BJ (cell line): ENCODE measurements at regions not wholly inside any gene's neighbourhood (a gene's known extent, or its start where the extent isn't known, plus 50 kb on each side); places are given as distances from the start of the nearest gene placed in this dataset.
"Not testable (repeated sequence)": the region's sequence is repeated elsewhere in the genome, so short reads cannot be mapped to it uniquely, and the experiment has no call there.

Experiments
- CTCF ChIA-PET: fragments of 350-600 bp; formaldehyde crosslinking; extraction: SDS; loops from one replicate; lab custom pipeline; 2021; ENCODE audit warnings: antibody characterized with exemption, inconsistent platforms; lab: Yijun Ruan, JAX
- POLR2A ChIA-PET: fragments of 300-600 bp; sonication (Branson Sonifier 250); formaldehyde crosslinking; extraction: SDS; loops from one replicate; lab custom pipeline; 2021; ENCODE audit warnings: antibody characterized with exemption; lab: Charles Lee
- DNase-seq: peaks from one replicate; pipeline ENCODE4 v3.0.0-alpha.2; 2011; ENCODE audit warnings: low read depth
- H3K27me3 ChIP-seq: 2 replicates; pipeline ENCODE4 v1.6.0; 2011; ENCODE audit warnings: low read length; ENCODE audit not compliant: control insufficient read depth, insufficient read depth
- H3K36me3 ChIP-seq: 2 replicates; pipeline ENCODE4 v1.5.1; 2011; ENCODE audit warnings: low read length; ENCODE audit not compliant: control insufficient read depth, insufficient read depth
- H3K4me3 ChIP-seq: 2 replicates; pipeline ENCODE4 v1.5.1; 2011; ENCODE audit warnings: low read depth, mild to moderate bottlenecking, control low read depth, low read length
- TF ChIP-seq, protein P1 (sequence below): IDR thresholded peaks from 2 replicates; pipeline ENCODE4 v1.5.1; 2011; ENCODE audit warnings: low read depth, mild to moderate bottlenecking, control low read depth, inconsistent platforms, low read length, moderate library complexity; ENCODE audit not compliant: insufficient read depth

DNA sequence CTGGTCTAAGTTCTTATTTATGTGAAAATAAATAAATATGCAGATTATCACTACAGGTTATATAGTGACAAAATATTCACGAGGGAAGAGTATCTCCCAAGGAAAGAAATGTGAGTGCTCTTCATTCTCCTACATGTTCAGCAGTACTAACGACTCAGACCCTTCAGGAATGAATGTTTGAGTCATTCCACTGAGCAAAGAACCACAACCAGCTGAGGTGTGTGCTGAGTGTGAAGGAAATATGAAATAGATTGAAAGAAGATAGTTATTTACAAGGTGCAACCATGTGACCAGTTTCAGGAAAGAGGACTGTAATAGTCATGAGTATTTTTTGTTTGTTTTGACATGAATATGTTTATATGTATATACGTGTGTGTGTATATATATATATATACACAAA, 228.7 kb downstream of the TUSC1 start:
- DNase-seq = no peak
- Histone ChIP-seq H3K4me3 (no peak overlapping the region), H3K27me3 (no peaks in the 10 kb centered on the region), H3K36me3 (no peaks in the 10 kb centered on the region)
- ChIA-PET POLR2A (no interaction called here), CTCF (no interaction called here)
- TF ChIP-seq, protein P1, sequence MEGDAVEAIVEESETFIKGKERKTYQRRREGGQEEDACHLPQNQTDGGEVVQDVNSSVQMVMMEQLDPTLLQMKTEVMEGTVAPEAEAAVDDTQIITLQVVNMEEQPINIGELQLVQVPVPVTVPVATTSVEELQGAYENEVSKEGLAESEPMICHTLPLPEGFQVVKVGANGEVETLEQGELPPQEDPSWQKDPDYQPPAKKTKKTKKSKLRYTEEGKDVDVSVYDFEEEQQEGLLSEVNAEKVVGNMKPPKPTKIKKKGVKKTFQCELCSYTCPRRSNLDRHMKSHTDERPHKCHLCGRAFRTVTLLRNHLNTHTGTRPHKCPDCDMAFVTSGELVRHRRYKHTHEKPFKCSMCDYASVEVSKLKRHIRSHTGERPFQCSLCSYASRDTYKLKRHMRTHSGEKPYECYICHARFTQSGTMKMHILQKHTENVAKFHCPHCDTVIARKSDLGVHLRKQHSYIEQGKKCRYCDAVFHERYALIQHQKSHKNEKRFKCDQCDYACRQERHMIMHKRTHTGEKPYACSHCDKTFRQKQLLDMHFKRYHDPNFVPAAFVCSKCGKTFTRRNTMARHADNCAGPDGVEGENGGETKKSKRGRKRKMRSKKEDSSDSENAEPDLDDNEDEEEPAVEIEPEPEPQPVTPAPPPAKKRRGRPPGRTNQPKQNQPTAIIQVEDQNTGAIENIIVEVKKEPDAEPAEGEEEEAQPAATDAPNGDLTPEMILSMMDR = no peak

DNA sequence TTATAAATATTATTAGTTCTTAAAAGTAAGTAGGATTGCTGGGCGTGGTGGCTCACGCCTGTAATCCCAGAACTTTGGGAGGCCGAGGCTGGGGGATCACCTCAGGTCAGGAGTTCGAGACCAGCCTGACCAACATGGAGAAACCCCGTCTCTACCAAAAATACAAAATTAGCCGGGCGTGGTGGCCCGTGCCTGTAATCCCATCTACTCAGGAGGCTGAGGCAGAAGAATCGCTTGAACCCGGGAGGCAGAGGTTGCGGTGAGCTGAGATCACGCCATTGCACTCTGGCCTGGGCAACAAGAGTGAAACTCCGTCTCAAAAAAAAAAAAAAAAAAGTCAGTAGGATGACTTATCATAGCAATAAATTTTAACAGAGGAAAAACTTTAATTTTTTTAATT, 232.5 kb downstream of the TUSC1 start:
- not testable (repeated sequence) for DNase-seq, H3K27me3 ChIP-seq

DNA sequence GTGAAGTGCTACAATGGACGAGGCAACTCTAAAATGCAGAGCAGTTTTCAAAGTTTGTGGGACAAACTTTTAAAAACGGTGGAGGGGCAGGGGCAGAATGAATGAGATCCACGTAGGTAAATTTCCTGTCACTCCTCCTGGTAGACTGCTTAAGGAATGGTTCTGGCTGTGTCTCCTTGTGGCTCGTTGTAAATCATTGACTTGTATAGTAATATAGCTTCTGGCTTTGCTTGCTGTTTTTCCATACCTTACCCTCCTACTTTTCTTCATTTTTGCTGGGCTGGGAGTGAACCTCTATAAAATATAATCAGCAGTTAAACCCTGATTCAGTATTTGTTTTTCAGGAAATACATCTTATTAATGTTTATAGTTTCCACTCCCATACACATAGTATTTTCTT, 235.7 kb downstream of the TUSC1 start:
- Histone ChIP-seq H3K27me3 (no peaks in the 10 kb centered on the region), H3K4me3 (no peak overlapping the region), H3K36me3 (no peaks in the 10 kb centered on the region)
- ChIA-PET CTCF (no interaction called here), POLR2A (no interaction called here)
- no peak for DNase-seq
- TF ChIP-seq, protein P1 = no peak

More for the DNA sequence above, 232.5 kb downstream of the TUSC1 start:
- H3K36me3 ChIP-seq, CTCF ChIA-PET, H3K4me3 ChIP-seq, POLR2A ChIA-PET: not testable (repeated sequence)

DNA sequence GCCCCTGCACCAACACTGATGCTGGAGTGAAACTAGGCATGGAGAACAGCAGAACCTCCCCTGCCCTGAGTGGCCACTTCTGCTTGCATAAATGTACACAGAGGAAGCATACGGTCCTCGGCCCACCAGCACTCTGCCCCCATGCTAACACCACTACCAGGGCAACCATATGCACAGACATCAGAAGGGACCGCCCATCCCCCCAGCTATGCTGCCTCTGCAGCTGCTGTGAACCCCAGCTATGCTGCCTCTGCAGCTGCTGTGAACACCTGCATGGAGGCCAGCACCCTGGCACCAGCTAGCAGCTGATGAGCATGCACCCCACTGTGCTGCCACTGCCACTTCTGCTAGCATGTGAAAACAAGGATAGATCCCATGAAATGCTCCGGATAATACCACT, 250.3 kb downstream of the TUSC1 start:
- DNase-seq = no peak
- ChIA-PET CTCF (no interaction called here), POLR2A (no interaction called here)
- Histone ChIP-seq H3K27me3 (no peaks in the 10 kb centered on the region), H3K4me3 (no peak overlapping the region), H3K36me3 (no peaks in the 10 kb centered on the region)
- TF ChIP-seq, protein P1 = no peak

DNA sequence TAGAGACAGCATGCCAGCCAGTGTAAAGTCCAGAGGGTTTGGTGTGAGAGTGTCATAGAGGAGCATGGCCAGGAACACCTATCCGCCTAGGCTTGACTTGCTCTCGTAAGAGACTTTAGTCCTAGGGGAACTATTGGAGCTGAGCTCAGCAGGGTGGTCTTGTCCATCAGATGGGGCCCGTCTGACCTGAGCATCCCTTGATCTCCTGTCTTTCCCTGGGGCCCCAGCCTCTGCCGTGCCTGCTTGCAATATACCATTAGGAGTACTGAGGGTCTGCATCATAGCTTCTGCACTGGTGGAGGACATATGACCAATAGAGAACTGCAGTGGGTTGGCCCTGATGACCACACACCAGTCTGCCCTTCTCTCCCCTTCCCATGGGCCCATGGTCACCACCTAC, 251.0 kb downstream of the TUSC1 start:
- TF ChIP-seq, protein P1 = no peak
- ChIA-PET CTCF (no interaction called here), POLR2A (no interaction called here)
- no peak for DNase-seq
- H3K4me3 ChIP-seq = no peak overlapping the region
- no peaks in the 10 kb centered on the region for H3K27me3 ChIP-seq
- no peaks in the 10 kb centered on the region for H3K36me3 ChIP-seq

DNA sequence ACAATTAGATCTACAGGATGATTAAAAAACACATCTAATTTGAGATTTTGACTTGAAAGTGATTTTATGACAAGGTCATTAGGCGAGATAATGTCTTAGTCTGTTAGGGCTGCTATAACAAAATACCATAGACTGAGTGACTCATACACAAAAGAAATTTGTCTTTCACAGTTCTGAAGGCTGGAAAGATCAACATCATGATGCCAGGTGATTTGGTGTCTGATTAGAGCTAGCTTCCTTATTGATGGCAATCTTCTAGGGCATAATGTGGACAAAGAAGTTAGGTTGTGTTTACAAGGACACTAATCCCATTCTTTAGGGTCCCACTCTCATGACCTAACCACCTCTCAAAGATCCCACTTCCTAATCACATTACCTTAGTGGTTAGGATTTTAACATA, 256.7 kb downstream of the TUSC1 start:
- H3K27me3 ChIP-seq = no peaks in the 10 kb centered on the region
- no peak overlapping the region for H3K4me3 ChIP-seq
- no peak for DNase-seq
- H3K36me3 ChIP-seq = no peaks in the 10 kb centered on the region
- CTCF ChIA-PET = no interaction called here
- TF ChIP-seq, protein P1 = no peak
- POLR2A ChIA-PET = no interaction called here
